WTC11 (cell line): ENCODE measurements at regions not wholly inside any gene's neighbourhood (a gene's known extent, or its start where the extent isn't known, plus 50 kb on each side); places are given as distances from the start of the nearest gene placed in this dataset.

ENCODE experiments used
- ATAC-seq: fragments of 200-7000 bp; cut with Tn5 transposase; 2 replicates; pipeline ENCODE4 v1.10.0; 2021; ENCODE audit warnings: mild to moderate bottlenecking, moderate library complexity
- CTCF ChIA-PET: fragments of 300-600 bp; sonication (Branson Sonifier 250); formaldehyde crosslinking; loops from one replicate; lab custom pipeline; 2021; ENCODE audit warnings: antibody characterized with exemption; lab: Charles Lee
- POLR2A ChIA-PET: fragments of 350-600 bp; sonication (Branson Sonifier 250); formaldehyde crosslinking; loops from one replicate; lab custom pipeline; 2021; ENCODE audit warnings: antibody characterized with exemption; lab: Charles Lee
- DNase-seq: peaks from one replicate; pipeline ENCODE4 v3.0.0; 2021; ENCODE audit warnings: low spot score
- H3K27ac Mint-ChIP-seq: 2 replicates; pipeline ENCODE4 v1.8.0; 2021; ENCODE audit warnings: mixed read lengths
- H3K27me3 Mint-ChIP-seq: 2 replicates; pipeline ENCODE4 v1.8.0; 2021; ENCODE audit warnings: low read depth, mild to moderate bottlenecking, moderate library complexity, mixed read lengths
- H3K36me3 Mint-ChIP-seq: 2 replicates; pipeline ENCODE4 v1.8.0; 2021; ENCODE audit warnings: mixed read lengths
- H3K4me1 Mint-ChIP-seq: 2 replicates; pipeline ENCODE4 v1.8.0; 2022; ENCODE audit warnings: mixed read lengths
- H3K4me3 Mint-ChIP-seq: 2 replicates; pipeline ENCODE4 v1.8.0; 2021; ENCODE audit warnings: mild to moderate bottlenecking, moderate library complexity, mixed read lengths
- H3K9me3 Mint-ChIP-seq: 2 replicates; pipeline ENCODE4 v1.8.0; 2021; ENCODE audit warnings: mixed read lengths
- ATF1 ChIP-seq: sonication (generic); formaldehyde crosslinking; IDR thresholded peaks from 2 replicates; pipeline ENCODE4 v1.8.1; 2023; ENCODE audit warnings: mild to moderate bottlenecking, moderate library complexity, missing genetic modification reagents
- CBFB ChIP-seq: sonication (generic); formaldehyde crosslinking; IDR thresholded peaks from 2 replicates; pipeline ENCODE4 v1.8.1; 2022; ENCODE audit warnings: mild to moderate bottlenecking, low read depth, missing genetic modification reagents
- ELF4 ChIP-seq: sonication (generic); formaldehyde crosslinking; IDR thresholded peaks from 2 replicates; pipeline ENCODE4 v1.8.1; 2022; ENCODE audit warnings: low read depth, mild to moderate bottlenecking, moderate library complexity, missing genetic modification reagents
- KAT7 ChIP-seq: sonication (generic); formaldehyde crosslinking; IDR thresholded peaks from 2 replicates; pipeline ENCODE4 v1.8.1; 2023; ENCODE audit warnings: missing genetic modification reagents, mild to moderate bottlenecking, borderline replicate concordance
- NFE2L1 ChIP-seq: sonication (generic); formaldehyde crosslinking; IDR thresholded peaks from 2 replicates; pipeline ENCODE4 v1.8.1; 2023; ENCODE audit warnings: missing genetic modification reagents
- RORB ChIP-seq: fragments of 250-450 bp; sonication (Bioruptor Pico); IDR thresholded peaks from 2 replicates; pipeline ENCODE4 v1.9.0; 2021; ENCODE audit warnings: mild to moderate bottlenecking
- TEAD1 ChIP-seq: sonication (generic); formaldehyde crosslinking; IDR thresholded peaks from 2 replicates; pipeline ENCODE4 v1.8.0; 2022; ENCODE audit warnings: mild to moderate bottlenecking, missing genetic modification reagents
- TP53 ChIP-seq: sonication (generic); formaldehyde crosslinking; IDR thresholded peaks from 2 replicates; pipeline ENCODE4 v1.8.1; 2023; ENCODE audit warnings: mild to moderate bottlenecking, missing genetic modification reagents
- ZNF423 ChIP-seq: fragments of 250-450 bp; sonication (Bioruptor Pico); IDR thresholded peaks from 2 replicates; pipeline ENCODE4 v2.1.2; 2022; ENCODE audit warnings: mild to moderate bottlenecking, moderate library complexity
- TF ChIP-seq, protein P1 (sequence below): sonication (generic); formaldehyde crosslinking; IDR thresholded peaks from 2 replicates; pipeline ENCODE4 v1.8.1; 2023; ENCODE audit warnings: mild to moderate bottlenecking, missing genetic modification reagents
- TF ChIP-seq, protein P2 (sequence below): sonication (generic); formaldehyde crosslinking; conservative IDR thresholded peaks from 2 replicates; pipeline ENCODE4 v1.8.1; 2022; ENCODE audit warnings: mild to moderate bottlenecking, missing genetic modification reagents
- TF ChIP-seq, protein P3 (sequence below): sonication (generic); formaldehyde crosslinking; IDR thresholded peaks from 2 replicates; pipeline ENCODE4 v1.8.1; 2023; ENCODE audit warnings: mild to moderate bottlenecking, missing genetic modification reagents, borderline replicate concordance
- TF ChIP-seq, protein P4 (sequence below): sonication (generic); formaldehyde crosslinking; IDR thresholded peaks from 2 replicates; pipeline ENCODE4 v1.8.1; 2022; ENCODE audit warnings: low read depth, mild to moderate bottlenecking, moderate library complexity, missing genetic modification reagents, borderline replicate concordance
- TF ChIP-seq, protein P5 (sequence below): sonication (generic); formaldehyde crosslinking; IDR thresholded peaks from 2 replicates; pipeline ENCODE4 v1.8.1; 2022; ENCODE audit warnings: missing genetic modification reagents, borderline replicate concordance
- TF ChIP-seq, protein P6 (sequence below): sonication (generic); formaldehyde crosslinking; IDR thresholded peaks from 2 replicates; pipeline ENCODE4 v1.8.1; 2023; ENCODE audit warnings: mild to moderate bottlenecking, missing genetic modification reagents, moderate library complexity
- TF ChIP-seq, protein P7 (sequence below): sonication (generic); formaldehyde crosslinking; IDR thresholded peaks from 2 replicates; pipeline ENCODE4 v1.8.1; 2023; ENCODE audit warnings: mild to moderate bottlenecking, missing genetic modification reagents

DNA sequence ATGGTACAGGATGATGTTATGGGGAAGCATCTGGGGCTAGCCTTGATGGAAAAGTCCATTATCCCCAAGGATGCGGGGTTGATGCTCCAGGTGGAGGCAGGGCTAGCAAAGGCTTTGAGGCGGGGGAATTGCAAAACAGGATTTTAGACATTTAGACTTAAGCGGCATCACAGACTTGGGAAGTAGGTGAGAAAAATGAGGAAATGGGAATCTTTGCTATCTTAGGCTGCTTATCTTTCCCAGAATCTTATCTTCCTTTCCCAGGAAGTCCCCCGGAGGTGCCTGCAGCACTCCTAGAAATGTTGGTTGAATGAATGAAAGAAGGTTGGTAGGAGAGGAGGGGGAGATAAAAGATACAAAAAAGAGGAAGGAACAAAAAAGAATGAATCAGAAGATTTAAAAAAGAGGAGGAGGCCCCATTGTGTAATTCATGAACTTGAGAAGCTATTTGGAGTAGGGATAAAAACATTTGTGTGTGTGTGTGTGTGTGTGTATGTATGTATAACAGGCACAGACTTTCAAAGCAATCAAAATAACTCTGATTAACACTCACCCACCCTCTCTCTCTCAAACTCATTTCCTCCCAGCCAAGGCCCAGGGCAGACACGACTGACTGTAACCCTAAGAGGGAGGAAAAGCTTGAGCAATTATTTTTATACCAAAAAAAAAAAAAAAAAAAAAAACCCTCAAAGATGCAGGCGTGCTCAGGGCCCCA lies 62.5 kb upstream of the TBX3 start:
- no peak for DNase-seq
- no peak overlapping the region for H3K4me3 Mint-ChIP-seq
- ChIA-PET CTCF (interaction anchor here (0.6 to 1.7 kb wide), 3 partner anchors 9 to 121 kb away, joined by 3 to 6 read pairs (median 6); no protein-coding TSS in a partner anchor), POLR2A (interaction anchor here (0.6 to 0.7 kb wide), 3 partner anchors 13 to 373 kb away, joined by 3 read pairs; partner anchors contain the start of gene TBX3)
- peaks cover 26% of the 10 kb centered on the region for H3K4me1 Mint-ChIP-seq
- no peaks in the 10 kb centered on the region for H3K9me3 Mint-ChIP-seq
- no peaks in the 10 kb centered on the region for H3K36me3 Mint-ChIP-seq
- no peak for TF ChIP-seq KAT7 (CRISPR knock-in tag)
- TF ChIP-seq ELF4: no peak
- TF ChIP-seq, protein P1, sequence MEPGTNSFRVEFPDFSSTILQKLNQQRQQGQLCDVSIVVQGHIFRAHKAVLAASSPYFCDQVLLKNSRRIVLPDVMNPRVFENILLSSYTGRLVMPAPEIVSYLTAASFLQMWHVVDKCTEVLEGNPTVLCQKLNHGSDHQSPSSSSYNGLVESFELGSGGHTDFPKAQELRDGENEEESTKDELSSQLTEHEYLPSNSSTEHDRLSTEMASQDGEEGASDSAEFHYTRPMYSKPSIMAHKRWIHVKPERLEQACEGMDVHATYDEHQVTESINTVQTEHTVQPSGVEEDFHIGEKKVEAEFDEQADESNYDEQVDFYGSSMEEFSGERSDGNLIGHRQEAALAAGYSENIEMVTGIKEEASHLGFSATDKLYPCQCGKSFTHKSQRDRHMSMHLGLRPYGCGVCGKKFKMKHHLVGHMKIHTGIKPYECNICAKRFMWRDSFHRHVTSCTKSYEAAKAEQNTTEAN: no peak
- TF ChIP-seq, protein P2, sequence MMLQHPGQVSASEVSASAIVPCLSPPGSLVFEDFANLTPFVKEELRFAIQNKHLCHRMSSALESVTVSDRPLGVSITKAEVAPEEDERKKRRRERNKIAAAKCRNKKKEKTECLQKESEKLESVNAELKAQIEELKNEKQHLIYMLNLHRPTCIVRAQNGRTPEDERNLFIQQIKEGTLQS (CRISPR knock-in tag): no peak
- TF ChIP-seq, protein P3, sequence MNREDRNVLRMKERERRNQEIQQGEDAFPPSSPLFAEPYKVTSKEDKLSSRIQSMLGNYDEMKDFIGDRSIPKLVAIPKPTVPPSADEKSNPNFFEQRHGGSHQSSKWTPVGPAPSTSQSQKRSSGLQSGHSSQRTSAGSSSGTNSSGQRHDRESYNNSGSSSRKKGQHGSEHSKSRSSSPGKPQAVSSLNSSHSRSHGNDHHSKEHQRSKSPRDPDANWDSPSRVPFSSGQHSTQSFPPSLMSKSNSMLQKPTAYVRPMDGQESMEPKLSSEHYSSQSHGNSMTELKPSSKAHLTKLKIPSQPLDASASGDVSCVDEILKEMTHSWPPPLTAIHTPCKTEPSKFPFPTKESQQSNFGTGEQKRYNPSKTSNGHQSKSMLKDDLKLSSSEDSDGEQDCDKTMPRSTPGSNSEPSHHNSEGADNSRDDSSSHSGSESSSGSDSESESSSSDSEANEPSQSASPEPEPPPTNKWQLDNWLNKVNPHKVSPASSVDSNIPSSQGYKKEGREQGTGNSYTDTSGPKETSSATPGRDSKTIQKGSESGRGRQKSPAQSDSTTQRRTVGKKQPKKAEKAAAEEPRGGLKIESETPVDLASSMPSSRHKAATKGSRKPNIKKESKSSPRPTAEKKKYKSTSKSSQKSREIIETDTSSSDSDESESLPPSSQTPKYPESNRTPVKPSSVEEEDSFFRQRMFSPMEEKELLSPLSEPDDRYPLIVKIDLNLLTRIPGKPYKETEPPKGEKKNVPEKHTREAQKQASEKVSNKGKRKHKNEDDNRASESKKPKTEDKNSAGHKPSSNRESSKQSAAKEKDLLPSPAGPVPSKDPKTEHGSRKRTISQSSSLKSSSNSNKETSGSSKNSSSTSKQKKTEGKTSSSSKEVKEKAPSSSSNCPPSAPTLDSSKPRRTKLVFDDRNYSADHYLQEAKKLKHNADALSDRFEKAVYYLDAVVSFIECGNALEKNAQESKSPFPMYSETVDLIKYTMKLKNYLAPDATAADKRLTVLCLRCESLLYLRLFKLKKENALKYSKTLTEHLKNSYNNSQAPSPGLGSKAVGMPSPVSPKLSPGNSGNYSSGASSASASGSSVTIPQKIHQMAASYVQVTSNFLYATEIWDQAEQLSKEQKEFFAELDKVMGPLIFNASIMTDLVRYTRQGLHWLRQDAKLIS: no peak
- TF ChIP-seq, protein P4, sequence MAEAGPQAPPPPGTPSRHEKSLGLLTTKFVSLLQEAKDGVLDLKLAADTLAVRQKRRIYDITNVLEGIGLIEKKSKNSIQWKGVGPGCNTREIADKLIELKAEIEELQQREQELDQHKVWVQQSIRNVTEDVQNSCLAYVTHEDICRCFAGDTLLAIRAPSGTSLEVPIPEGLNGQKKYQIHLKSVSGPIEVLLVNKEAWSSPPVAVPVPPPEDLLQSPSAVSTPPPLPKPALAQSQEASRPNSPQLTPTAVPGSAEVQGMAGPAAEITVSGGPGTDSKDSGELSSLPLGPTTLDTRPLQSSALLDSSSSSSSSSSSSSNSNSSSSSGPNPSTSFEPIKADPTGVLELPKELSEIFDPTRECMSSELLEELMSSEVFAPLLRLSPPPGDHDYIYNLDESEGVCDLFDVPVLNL (CRISPR knock-in tag): no peak
- TF ChIP-seq, protein P5, sequence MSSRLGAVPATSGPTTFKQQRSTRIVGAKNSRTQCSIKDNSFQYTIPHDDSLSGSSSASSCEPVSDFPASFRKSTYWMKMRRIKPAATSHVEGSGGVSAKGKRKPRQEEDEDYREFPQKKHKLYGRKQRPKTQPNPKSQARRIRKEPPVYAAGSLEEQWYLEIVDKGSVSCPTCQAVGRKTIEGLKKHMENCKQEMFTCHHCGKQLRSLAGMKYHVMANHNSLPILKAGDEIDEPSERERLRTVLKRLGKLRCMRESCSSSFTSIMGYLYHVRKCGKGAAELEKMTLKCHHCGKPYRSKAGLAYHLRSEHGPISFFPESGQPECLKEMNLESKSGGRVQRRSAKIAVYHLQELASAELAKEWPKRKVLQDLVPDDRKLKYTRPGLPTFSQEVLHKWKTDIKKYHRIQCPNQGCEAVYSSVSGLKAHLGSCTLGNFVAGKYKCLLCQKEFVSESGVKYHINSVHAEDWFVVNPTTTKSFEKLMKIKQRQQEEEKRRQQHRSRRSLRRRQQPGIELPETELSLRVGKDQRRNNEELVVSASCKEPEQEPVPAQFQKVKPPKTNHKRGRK (CRISPR knock-in tag): no peak
- no peak for TF ChIP-seq ZNF423 (CRISPR knock-in tag)
- TF ChIP-seq, protein P6, sequence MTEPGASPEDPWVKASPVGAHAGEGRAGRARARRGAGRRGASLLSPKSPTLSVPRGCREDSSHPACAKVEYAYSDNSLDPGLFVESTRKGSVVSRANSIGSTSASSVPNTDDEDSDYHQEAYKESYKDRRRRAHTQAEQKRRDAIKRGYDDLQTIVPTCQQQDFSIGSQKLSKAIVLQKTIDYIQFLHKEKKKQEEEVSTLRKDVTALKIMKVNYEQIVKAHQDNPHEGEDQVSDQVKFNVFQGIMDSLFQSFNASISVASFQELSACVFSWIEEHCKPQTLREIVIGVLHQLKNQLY (CRISPR knock-in tag): no peak
- TF ChIP-seq ATF1 (CRISPR knock-in tag): no peak
- TF ChIP-seq CBFB (CRISPR knock-in tag): no peak
- TF ChIP-seq, protein P7, sequence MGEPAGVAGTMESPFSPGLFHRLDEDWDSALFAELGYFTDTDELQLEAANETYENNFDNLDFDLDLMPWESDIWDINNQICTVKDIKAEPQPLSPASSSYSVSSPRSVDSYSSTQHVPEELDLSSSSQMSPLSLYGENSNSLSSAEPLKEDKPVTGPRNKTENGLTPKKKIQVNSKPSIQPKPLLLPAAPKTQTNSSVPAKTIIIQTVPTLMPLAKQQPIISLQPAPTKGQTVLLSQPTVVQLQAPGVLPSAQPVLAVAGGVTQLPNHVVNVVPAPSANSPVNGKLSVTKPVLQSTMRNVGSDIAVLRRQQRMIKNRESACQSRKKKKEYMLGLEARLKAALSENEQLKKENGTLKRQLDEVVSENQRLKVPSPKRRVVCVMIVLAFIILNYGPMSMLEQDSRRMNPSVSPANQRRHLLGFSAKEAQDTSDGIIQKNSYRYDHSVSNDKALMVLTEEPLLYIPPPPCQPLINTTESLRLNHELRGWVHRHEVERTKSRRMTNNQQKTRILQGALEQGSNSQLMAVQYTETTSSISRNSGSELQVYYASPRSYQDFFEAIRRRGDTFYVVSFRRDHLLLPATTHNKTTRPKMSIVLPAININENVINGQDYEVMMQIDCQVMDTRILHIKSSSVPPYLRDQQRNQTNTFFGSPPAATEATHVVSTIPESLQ (CRISPR knock-in tag): no peak
- no peak for TF ChIP-seq TEAD1 (CRISPR knock-in tag)
- TF ChIP-seq TP53 (CRISPR knock-in tag): no peak
- no peak for TF ChIP-seq NFE2L1 (CRISPR knock-in tag)
- TF ChIP-seq RORB (CRISPR knock-in tag): no peak
- TF ChIP-seq, all 79 proteins: peak for 0
- ATAC-seq: no peak
- H3K27me3 Mint-ChIP-seq: peaks cover 20% of the 10 kb centered on the region
- no peak overlapping the region for H3K27ac Mint-ChIP-seq
